HG03103 (cell line): ENCODE measurements at regions not wholly inside any gene's neighbourhood (a gene's known extent, or its start where the extent isn't known, plus 50 kb on each side); places are given as distances from the start of the nearest gene placed in this dataset.
A peak's percentile ranks its signal among the peaks of the same experiment; 100 is the strongest.
"Not testable (repeated sequence)": the region's sequence is repeated elsewhere in the genome, so short reads cannot be mapped to it uniquely, and the experiment has no call there.

Source experiments
- ATAC-seq: cut with Tn5 transposase; IDR thresholded peaks from one replicate; pipeline ENCODE4 v1.9.1; 2021; ENCODE audit warnings: low read depth; ENCODE audit not compliant: unreplicated experiment

- ATAC-seq = no peak
Measured at GRCh38 chrX:86887341-86887740, 630.3 kb upstream of the KLHL4 start.

- ATAC-seq = no peak
Measured at GRCh38 chrX:86910027-86910426, 607.6 kb upstream of the KLHL4 start.

- ATAC-seq = no peak
Measured at GRCh38 chrX:86910602-86911311, 606.8 kb upstream of the KLHL4 start.

GRCh38 chrX:86914569-86914968 is 603.0 kb upstream of the KLHL4 start:
- no peak for ATAC-seq

GRCh38 chrX:86917959-86918358 is 599.6 kb upstream of the KLHL4 start:
- no peak for ATAC-seq

- no peak for ATAC-seq
Measured at GRCh38 chrX:86930419-86930818, 587.2 kb upstream of the KLHL4 start.

- no peak for ATAC-seq
Measured at GRCh38 chrX:86935988-86936387, 581.6 kb upstream of the KLHL4 start.

GRCh38 chrX:86946569-86946968 is 571.0 kb upstream of the KLHL4 start:
- ATAC-seq = peak; percentile 71

GRCh38 chrX:86964321-86964720 is 553.3 kb upstream of the KLHL4 start:
- no peak for ATAC-seq

GRCh38 chrX:86981326-86981879 is 536.2 kb upstream of the KLHL4 start:
- no peak for ATAC-seq

- ATAC-seq = not testable (repeated sequence)
Measured at GRCh38 chrX:86987351-86987750, 530.3 kb upstream of the KLHL4 start.

- ATAC-seq = no peak
Measured at GRCh38 chrX:87003031-87003430, 514.6 kb upstream of the KLHL4 start.

- ATAC-seq = no peak
Measured at GRCh38 chrX:87005183-87005582, 512.4 kb upstream of the KLHL4 start.

- no peak for ATAC-seq
Measured at GRCh38 chrX:87005885-87006284, 511.7 kb upstream of the KLHL4 start.

GRCh38 chrX:87006561-87006960 is 511.0 kb upstream of the KLHL4 start:
- ATAC-seq = no peak

GRCh38 chrX:87017210-87017609 is 500.4 kb upstream of the KLHL4 start:
- no peak for ATAC-seq

GRCh38 chrX:87033115-87033514 is 484.5 kb upstream of the KLHL4 start:
- not testable (repeated sequence) for ATAC-seq

- ATAC-seq = no peak
Measured at GRCh38 chrX:87045352-87045751, 472.2 kb upstream of the KLHL4 start.

- ATAC-seq = no peak
Measured at GRCh38 chrX:87049567-87049966, 468.0 kb upstream of the KLHL4 start.

GRCh38 chrX:87063642-87064041 is 454.0 kb upstream of the KLHL4 start:
- ATAC-seq = no peak

GRCh38 chrX:87064502-87064901 is 453.1 kb upstream of the KLHL4 start:
- ATAC-seq = no peak

- no peak for ATAC-seq
Measured at GRCh38 chrX:87067795-87068369, 449.7 kb upstream of the KLHL4 start.
